ENCODE measurements at regions not wholly inside any gene's neighbourhood (a gene's known extent, or its start where the extent isn't known, plus 50 kb on each side); places are given as distances from the start of the nearest gene placed in this dataset.
"Not testable (repeated sequence)": the region's sequence is repeated elsewhere in the genome, so short reads cannot be mapped to it uniquely, and the experiment has no call there.

GRCh38 chr2:145927131-145927950 is 1407.4 kb upstream of the ZEB2 start:
- DNase-seq = no peak

DNA sequence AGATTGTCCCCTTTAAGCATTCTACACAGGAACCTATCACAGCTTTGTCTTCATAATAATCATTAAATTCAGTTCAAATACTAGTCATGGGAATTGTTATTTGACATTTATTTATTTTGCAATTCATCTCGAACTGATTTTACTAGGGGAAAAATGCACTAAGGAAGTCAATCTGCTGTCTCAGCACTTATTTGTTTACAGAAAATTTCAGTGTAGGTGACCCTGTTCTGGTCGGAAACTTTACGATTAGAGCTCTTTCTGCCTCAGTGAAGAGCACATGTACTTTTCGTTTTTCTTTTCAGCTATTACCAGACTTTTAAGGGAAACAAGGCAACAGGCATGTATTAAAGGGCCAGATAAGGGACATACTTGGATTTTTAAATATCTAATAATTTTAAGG is 1405.7 kb upstream of the ZEB2 start:
- DNase-seq = no peak

DNA sequence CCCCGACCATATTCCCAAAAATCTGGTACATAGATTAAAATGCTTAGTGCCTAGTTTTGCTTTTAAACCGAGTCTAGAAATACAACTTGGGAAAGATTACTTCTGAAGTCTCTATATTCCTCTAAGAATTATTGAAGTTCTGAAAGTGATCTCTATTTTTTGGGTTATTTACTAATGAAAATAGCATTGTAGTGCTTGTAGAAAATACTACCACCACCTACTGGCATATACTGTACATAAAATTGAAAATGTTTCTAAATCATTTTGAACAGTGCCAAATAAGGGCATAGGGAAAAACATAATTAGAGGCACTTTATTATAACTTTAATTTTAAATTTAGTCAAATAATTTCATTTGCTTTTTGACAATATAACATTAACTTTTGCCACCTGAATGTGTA is 1399.6 kb upstream of the ZEB2 start:
- no peak for DNase-seq

GRCh38 chr2:145918951-145919350 is 1399.0 kb upstream of the ZEB2 start:
- DNase-seq = no peak

- no peak for DNase-seq
These were observed 1396.9 kb upstream of the ZEB2 start for GRCh38 chr2:145916799-145917198.

- DNase-seq = no peak
These were observed 1394.8 kb upstream of the ZEB2 start for GRCh38 chr2:145914716-145915115.

GRCh38 chr2:145910416-145910815 is 1390.5 kb upstream of the ZEB2 start:
- DNase-seq = no peak

DNA sequence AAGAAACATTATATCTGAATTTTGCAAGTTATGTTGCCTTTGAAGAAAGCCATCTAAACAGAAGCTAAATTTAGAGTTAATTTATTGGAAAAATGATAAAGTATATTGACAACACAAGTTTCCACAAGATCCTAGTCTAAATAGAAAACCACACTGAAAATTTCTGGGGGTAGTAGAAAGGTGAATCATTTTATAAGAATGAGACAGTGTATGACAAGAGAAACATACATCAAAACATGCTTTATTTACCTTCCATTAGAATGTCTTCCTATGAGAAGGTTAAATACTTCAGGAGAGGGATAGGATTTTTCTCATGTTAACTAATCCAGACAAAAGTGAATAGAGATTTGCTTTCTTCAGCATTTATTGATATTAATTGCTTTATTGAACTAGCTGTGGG is 1389.8 kb upstream of the ZEB2 start:
- no peak for DNase-seq

DNA sequence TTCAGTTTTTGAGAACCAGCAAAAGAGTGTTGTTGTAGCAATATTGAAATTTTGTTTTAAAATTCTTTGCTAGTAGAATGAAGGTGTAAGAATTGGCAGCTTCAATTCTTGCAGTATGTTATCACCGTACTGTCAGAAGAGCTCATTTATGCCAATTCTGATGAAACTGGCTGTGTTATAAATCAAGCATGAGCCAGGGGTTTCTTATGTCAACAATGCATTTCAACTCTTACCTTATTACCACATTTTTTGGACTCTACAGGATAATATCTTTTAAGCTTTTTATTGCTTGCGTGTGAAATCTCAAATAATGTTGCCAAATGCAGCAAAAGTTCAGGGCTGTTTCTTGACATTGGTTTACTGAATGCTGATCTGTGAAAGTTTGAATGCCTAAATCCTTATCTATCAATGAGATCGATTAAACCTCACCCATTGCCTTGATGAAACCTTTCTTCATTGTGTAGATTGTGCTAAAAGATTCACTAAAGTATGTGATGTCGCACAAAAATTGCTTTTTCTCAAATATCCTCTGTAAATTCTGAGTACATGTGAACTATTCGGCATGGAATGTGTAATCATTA is 1389.3 kb upstream of the ZEB2 start:
- DNase-seq = no peak

DNA sequence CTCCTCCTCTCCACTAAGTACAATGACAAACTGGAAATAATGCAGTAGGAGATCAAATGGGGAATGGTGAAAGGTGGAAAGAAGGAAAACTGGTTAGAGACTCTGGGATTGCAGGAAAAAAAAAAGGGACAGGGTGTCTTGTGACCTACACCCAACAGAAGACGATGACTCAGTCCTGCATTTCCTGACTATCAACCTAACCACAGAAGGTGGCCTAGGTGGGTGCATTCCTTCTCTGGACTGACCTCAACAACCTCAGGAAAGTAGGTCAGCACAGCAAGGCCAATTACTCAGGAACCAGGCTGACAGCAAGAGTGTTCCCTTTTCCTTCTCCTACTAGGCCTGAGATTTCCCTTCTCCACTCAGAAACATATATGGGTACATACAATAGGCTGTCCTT is 1386.4 kb upstream of the ZEB2 start:
- no peak for DNase-seq

DNA sequence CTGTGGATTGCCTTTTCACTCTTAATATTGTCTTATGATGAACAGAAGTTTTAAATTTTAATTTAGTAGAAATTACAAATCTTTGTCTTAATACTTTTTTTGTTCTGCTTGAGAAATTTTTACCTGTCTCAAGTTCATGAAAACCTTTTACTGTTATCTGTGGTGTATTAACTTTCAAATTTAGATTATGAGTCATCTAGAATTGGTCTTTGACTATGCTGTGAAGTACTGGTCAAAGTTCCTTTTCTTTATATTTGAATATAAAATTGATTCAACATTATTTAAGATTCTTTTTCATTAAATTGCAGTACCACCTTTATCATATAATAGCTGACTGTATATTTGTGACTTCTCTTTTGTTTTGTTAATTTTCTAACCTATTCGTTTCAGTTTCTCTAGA is 1385.5 kb upstream of the ZEB2 start:
- DNase-seq = no peak

DNA sequence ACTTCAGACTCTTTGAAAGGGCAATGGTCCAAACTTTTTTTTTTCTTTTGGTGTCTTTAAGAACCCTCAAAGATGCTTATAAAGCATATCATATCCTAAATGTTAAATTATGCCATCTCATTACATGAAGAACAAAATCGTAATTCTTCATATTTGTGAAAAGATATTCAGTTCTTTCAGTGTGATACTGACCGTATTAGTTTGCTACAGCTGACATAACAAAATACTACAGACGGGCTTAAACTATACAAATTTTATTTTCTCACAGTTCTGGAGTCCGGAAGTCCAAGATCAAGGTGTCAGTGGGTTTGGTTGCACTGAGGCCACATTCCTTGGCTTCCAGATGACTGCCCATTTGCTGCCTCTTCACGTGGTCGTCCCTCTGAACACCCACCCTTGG is 1377.2 kb upstream of the ZEB2 start:
- DNase-seq = no peak

GRCh38 chr2:145887915-145888314 is 1368.0 kb upstream of the ZEB2 start:
- DNase-seq = no peak

DNA sequence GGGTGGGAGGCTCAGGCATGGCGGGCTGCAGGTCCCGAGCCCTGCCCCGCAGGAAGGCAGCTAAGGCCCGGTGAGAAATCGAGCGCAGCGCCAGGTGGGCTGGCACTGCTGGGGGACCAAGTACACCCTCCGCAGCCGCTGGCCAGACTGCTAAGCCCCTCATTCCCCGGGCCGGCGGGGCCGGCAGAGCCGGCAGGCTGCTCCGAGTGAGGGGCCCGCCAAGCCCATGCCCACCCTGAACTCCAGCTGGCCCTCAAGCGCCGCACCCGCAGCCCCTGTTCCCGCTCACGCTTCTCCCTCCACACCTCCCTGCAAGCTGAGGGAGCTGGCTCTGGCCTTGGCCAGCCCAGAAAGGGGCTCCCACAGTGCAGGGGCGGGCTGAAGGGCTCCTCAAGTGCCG is 1361.1 kb upstream of the ZEB2 start:
- not testable (repeated sequence) for DNase-seq

DNA sequence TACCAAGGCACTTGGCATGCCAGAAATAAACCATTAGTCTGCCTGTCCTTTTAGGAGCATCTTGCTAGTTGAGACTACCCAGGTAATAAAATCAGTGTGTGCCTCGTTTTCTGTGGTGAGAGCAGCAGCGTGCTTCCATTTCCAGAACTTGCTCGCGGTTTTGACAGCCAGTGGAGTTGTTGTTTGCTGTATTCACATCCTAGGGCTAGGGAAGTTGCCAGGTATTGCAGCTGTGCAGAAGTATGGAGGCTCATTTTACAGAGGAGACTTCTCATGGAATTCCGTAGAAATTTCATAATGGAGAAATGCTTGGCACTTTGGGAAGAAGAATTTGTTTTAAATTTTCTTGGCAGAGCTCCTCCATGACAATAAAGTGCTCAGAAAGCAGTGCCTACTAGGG is 1355.1 kb upstream of the ZEB2 start:
- no peak for DNase-seq

DNA sequence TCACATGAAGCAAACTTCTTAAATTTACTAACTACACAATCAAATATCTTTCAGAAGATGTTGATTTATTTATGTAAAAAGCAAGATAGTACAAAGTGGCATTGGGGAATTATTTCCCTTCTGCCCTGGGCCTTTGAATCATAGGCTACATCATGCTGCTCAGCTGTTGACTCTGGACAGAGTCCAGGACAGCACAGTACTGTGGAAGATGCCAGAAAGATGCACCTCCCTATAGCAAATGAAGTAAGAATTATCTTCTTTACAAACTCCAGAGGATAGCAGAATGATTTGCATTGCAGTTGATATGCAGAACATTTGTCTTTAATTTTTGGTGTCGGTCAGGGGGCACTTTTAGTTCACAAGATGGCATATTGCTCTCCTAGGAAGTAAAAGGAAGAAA is 1354.5 kb upstream of the ZEB2 start:
- no peak for DNase-seq

- DNase-seq = no peak
These were observed 1344.6 kb upstream of the ZEB2 start for GRCh38 chr2:145864501-145864900.

- no peak for DNase-seq
These were observed 1342.0 kb upstream of the ZEB2 start for GRCh38 chr2:145861940-145862339.

DNA sequence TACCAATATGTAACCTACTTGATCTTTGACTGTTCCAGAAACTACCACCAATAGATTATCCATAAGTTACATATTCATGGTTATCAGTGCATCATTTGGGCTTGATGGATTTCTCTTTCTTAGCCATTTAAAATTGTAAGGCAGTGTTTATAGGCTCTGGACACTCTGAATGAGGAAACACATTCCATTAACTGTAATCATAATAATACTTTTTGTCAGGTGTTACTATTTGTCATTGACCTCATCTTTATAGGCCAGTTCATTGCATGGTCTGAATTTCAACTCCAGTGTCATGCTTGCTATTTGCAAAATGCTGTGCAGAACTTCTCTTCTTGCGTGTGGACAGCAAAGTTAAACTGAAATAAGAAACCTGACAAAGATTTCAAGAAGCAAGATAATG is 1340.2 kb upstream of the ZEB2 start:
- no peak for DNase-seq

DNA sequence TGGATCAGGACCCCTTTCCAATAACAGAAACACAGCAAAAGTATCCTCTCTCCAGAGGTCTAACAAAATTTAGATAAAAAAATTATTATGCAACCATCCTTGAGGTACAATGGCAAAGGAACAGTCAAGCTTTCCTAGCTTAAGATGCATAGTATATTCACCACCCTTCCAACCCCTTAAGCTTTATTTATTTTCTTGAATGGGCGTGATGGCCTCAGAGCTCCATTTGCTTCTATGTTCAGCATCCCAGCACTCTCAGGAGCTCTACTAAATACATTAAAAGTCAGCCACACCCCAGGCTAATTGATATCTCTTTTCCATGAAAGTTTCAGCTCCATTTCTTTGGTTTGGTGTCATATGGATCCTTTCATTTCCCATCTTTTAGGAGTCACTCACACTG is 1335.2 kb upstream of the ZEB2 start:
- DNase-seq = no peak

GRCh38 chr2:145854039-145854755 is 1334.3 kb upstream of the ZEB2 start:
- no peak for DNase-seq

GRCh38 chr2:145851730-145852129 is 1331.8 kb upstream of the ZEB2 start:
- DNase-seq = no peak

GRCh38 chr2:145849466-145849865 is 1329.5 kb upstream of the ZEB2 start:
- DNase-seq = no peak

DNA sequence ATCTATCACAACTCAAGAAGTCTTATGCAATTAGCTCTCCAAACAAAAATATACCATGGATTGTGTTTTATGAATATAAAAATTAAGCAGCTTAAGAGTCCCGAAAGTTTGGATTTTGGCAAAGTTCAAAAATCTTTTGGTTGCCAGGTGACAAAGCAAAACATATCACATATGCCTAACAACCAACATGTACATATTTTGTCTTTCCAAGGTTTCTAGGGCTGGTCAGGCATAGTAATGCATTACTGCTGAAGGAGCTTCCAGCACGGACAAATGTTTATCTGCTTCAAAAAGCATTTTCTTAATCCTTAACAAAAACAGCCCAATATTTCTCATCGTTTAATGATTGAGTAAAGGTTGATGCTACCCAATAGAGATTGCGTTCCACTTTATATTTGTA is 1327.1 kb upstream of the ZEB2 start:
- DNase-seq = no peak
